ENCODE measurements at regions not wholly inside any gene's neighbourhood (a gene's known extent, or its start where the extent isn't known, plus 50 kb on each side); places are given as distances from the start of the nearest gene placed in this dataset.
A peak's percentile ranks its signal among the peaks of the same experiment; 100 is the strongest.

- no peaks in the 10 kb centered on the region for H3K9me3 ChIP-seq
- DNase-seq (ENCODE audit: low spot score in 2 of 2) = no peak
- in situ Hi-C loops (cut with MboI; ENCODE audit: low sequenced_read_pairs) = no loop called here
- 0 out of 2 replicates have a peak, but pooled peaks cover 6% of the 10 kb centered on the region for H3K27me3 ChIP-seq (ENCODE audit: low read depth)
- no peaks in the 10 kb centered on the region for H3K36me3 ChIP-seq (replicated peaks)
- H3K4me3 ChIP-seq = no peak overlapping the region
- no peaks in the 10 kb centered on the region for H3K4me1 ChIP-seq
Observed at GRCh38 chr10:24039315-24039714, 169.6 kb upstream of the KIAA1217 start.

GRCh38 chr10:24039897-24040296 is 169.0 kb upstream of the KIAA1217 start:
- in situ Hi-C loops (cut with MboI; ENCODE audit: low sequenced_read_pairs) = no loop called here
- H3K4me1 ChIP-seq = no peaks in the 10 kb centered on the region
- H3K9me3 ChIP-seq = no peaks in the 10 kb centered on the region
- no peak for DNase-seq (ENCODE audit: low spot score in 2 of 2)
- no peaks in the 10 kb centered on the region for H3K36me3 ChIP-seq (replicated peaks)
- H3K4me3 ChIP-seq = no peak overlapping the region
- 0 out of 2 replicates have a peak, but pooled peaks cover 9% of the 10 kb centered on the region for H3K27me3 ChIP-seq (ENCODE audit: low read depth)

GRCh38 chr10:24041034-24041433 is 167.9 kb upstream of the KIAA1217 start:
- Histone ChIP-seq H3K4me1 (no peaks in the 10 kb centered on the region), H3K9me3 (no peaks in the 10 kb centered on the region), H3K4me3 (no peak overlapping the region), H3K36me3 (replicated peaks) (no peaks in the 10 kb centered on the region), H3K27me3 (ENCODE audit: low read depth) (0 out of 2 replicates have a peak, but pooled peaks cover 9% of the 10 kb centered on the region)
- in situ Hi-C loops (cut with MboI; ENCODE audit: low sequenced_read_pairs) = no loop called here
- no peak for DNase-seq (ENCODE audit: low spot score in 2 of 2)

GRCh38 chr10:24041834-24042233 is 167.1 kb upstream of the KIAA1217 start:
- no peaks in the 10 kb centered on the region for H3K36me3 ChIP-seq (replicated peaks)
- H3K4me3 ChIP-seq = no peak overlapping the region
- H3K9me3 ChIP-seq = no peaks in the 10 kb centered on the region
- in situ Hi-C loops (cut with MboI; ENCODE audit: low sequenced_read_pairs) = no loop called here
- 0 out of 2 replicates have a peak, but pooled peaks cover 9% of the 10 kb centered on the region for H3K27me3 ChIP-seq (ENCODE audit: low read depth)
- no peak for DNase-seq (ENCODE audit: low spot score in 2 of 2)
- no peaks in the 10 kb centered on the region for H3K4me1 ChIP-seq

GRCh38 chr10:24042884-24043283 is 166.1 kb upstream of the KIAA1217 start:
- no peaks in the 10 kb centered on the region for H3K36me3 ChIP-seq (replicated peaks)
- H3K9me3 ChIP-seq = no peaks in the 10 kb centered on the region
- H3K27me3 ChIP-seq (ENCODE audit: low read depth) = 0 out of 2 replicates have a peak, but pooled peaks cover 9% of the 10 kb centered on the region
- in situ Hi-C loops (cut with MboI; ENCODE audit: low sequenced_read_pairs) = no loop called here
- DNase-seq (ENCODE audit: low spot score in 2 of 2) = no peak
- no peaks in the 10 kb centered on the region for H3K4me1 ChIP-seq
- H3K4me3 ChIP-seq = no peak overlapping the region

GRCh38 chr10:24046060-24046459 is 162.9 kb upstream of the KIAA1217 start:
- in situ Hi-C loops (cut with MboI; ENCODE audit: low sequenced_read_pairs) = no loop called here

GRCh38 chr10:24047176-24047575 is 161.8 kb upstream of the KIAA1217 start:
- H3K4me1 ChIP-seq = no peaks in the 10 kb centered on the region
- H3K9me3 ChIP-seq = no peaks in the 10 kb centered on the region
- H3K4me3 ChIP-seq = no peak overlapping the region
- in situ Hi-C loops (cut with MboI; ENCODE audit: low sequenced_read_pairs) = no loop called here
- no peak for DNase-seq (ENCODE audit: low spot score in 2 of 2)
- peaks cover 9% of the 10 kb centered on the region; the same call in 1 of the 2 replicates for H3K27me3 ChIP-seq (ENCODE audit: low read depth)
- no peaks in the 10 kb centered on the region for H3K36me3 ChIP-seq (replicated peaks)

More at GRCh38 chr10:24046060-24046459, 162.9 kb upstream of the KIAA1217 start:
- no peaks in the 10 kb centered on the region for H3K4me1 ChIP-seq
- no peak overlapping the region for H3K4me3 ChIP-seq
- 0 out of 2 replicates have a peak, but pooled peaks cover 9% of the 10 kb centered on the region for H3K27me3 ChIP-seq (ENCODE audit: low read depth)
- H3K9me3 ChIP-seq = no peaks in the 10 kb centered on the region
- DNase-seq (ENCODE audit: low spot score in 2 of 2) = no peak
- no peaks in the 10 kb centered on the region for H3K36me3 ChIP-seq (replicated peaks)

GRCh38 chr10:24054421-24054820 is 154.5 kb upstream of the KIAA1217 start:
- in situ Hi-C loops (cut with MboI; ENCODE audit: low sequenced_read_pairs) = no loop called here
- no peaks in the 10 kb centered on the region for H3K9me3 ChIP-seq
- H3K27me3 ChIP-seq (ENCODE audit: low read depth) = no peaks in the 10 kb centered on the region; the same call in 1 of the 2 replicates
- H3K4me1 ChIP-seq = no peaks in the 10 kb centered on the region
- no peak overlapping the region for H3K4me3 ChIP-seq
- H3K36me3 ChIP-seq (replicated peaks) = no peaks in the 10 kb centered on the region
- no peak for DNase-seq (ENCODE audit: low spot score in 2 of 2)

- Histone ChIP-seq H3K36me3 (replicated peaks) (no peaks in the 10 kb centered on the region), H3K4me1 (no peaks in the 10 kb centered on the region), H3K9me3 (no peaks in the 10 kb centered on the region), H3K4me3 (no peak overlapping the region), H3K27me3 (ENCODE audit: low read depth) (no peaks in the 10 kb centered on the region)
- in situ Hi-C loops (cut with MboI; ENCODE audit: low sequenced_read_pairs) = no loop called here
- no peak for DNase-seq (ENCODE audit: low spot score in 2 of 2)
Observed at GRCh38 chr10:24080207-24080606, 128.7 kb upstream of the KIAA1217 start.

- Histone ChIP-seq H3K4me1 (no peaks in the 10 kb centered on the region), H3K27me3 (ENCODE audit: low read depth) (no peaks in the 10 kb centered on the region; the same call in 1 of the 2 replicates), H3K4me3 (no peak overlapping the region), H3K9me3 (no peaks in the 10 kb centered on the region), H3K36me3 (replicated peaks) (no peaks in the 10 kb centered on the region)
- in situ Hi-C loops (cut with MboI; ENCODE audit: low sequenced_read_pairs) = no loop called here
- no peak for DNase-seq (ENCODE audit: low spot score in 2 of 2)
Observed at GRCh38 chr10:24086296-24087086, 122.4 kb upstream of the KIAA1217 start.

GRCh38 chr10:24091256-24091655 is 117.7 kb upstream of the KIAA1217 start:
- H3K9me3 ChIP-seq = no peaks in the 10 kb centered on the region
- no peaks in the 10 kb centered on the region for H3K36me3 ChIP-seq (replicated peaks)
- in situ Hi-C loops (cut with MboI; ENCODE audit: low sequenced_read_pairs) = no loop called here
- no peaks in the 10 kb centered on the region for H3K4me1 ChIP-seq
- no peak for DNase-seq (ENCODE audit: low spot score in 2 of 2)
- no peaks in the 10 kb centered on the region; the same call in 1 of the 2 replicates for H3K27me3 ChIP-seq (ENCODE audit: low read depth)
- H3K4me3 ChIP-seq = no peak overlapping the region

- Histone ChIP-seq H3K36me3 (replicated peaks) (no peaks in the 10 kb centered on the region), H3K27me3 (ENCODE audit: low read depth) (no peaks in the 10 kb centered on the region), H3K9me3 (no peaks in the 10 kb centered on the region), H3K4me3 (no peak overlapping the region), H3K4me1 (no peaks in the 10 kb centered on the region)
- no peak for DNase-seq (ENCODE audit: low spot score in 2 of 2)
- in situ Hi-C loops (cut with MboI; ENCODE audit: low sequenced_read_pairs) = no loop called here
Observed at GRCh38 chr10:24096281-24096680, 112.7 kb upstream of the KIAA1217 start.

- Histone ChIP-seq H3K4me3 (no peak overlapping the region), H3K27me3 (ENCODE audit: low read depth) (peaks cover 10% of the 10 kb centered on the region), H3K36me3 (replicated peaks) (no peaks in the 10 kb centered on the region), H3K4me1 (no peaks in the 10 kb centered on the region), H3K9me3 (no peaks in the 10 kb centered on the region)
- peak in 1 of 2 experiments; percentile 8 for DNase-seq (ENCODE audit: low spot score in 2 of 2)
- in situ Hi-C loops (cut with MboI; ENCODE audit: low sequenced_read_pairs) = no loop called here
Observed at GRCh38 chr10:24097751-24098207, 111.2 kb upstream of the KIAA1217 start.

GRCh38 chr10:24104895-24105294 is 104.0 kb upstream of the KIAA1217 start:
- H3K4me1 ChIP-seq = no peaks in the 10 kb centered on the region
- H3K27me3 ChIP-seq (ENCODE audit: low read depth) = peaks cover 13% of the 10 kb centered on the region
- DNase-seq (ENCODE audit: low spot score in 2 of 2) = no peak
- no peaks in the 10 kb centered on the region for H3K36me3 ChIP-seq (replicated peaks)
- no peaks in the 10 kb centered on the region for H3K9me3 ChIP-seq
- in situ Hi-C loops (cut with MboI; ENCODE audit: low sequenced_read_pairs) = no loop called here
- no peak overlapping the region for H3K4me3 ChIP-seq
